Bronchial epithelial cell (primary cell): ENCODE measurements at regions not wholly inside any gene's neighbourhood (a gene's known extent, or its start where the extent isn't known, plus 50 kb on each side); places are given as distances from the start of the nearest gene placed in this dataset.
"Not testable (repeated sequence)": the region's sequence is repeated elsewhere in the genome, so short reads cannot be mapped to it uniquely, and the experiment has no call there.

Experiments
- DNase-seq: peaks from one replicate; pipeline ENCODE4 v3.0.0-alpha.2; 2010; ENCODE audit warnings: low read depth
- FAIRE-seq: peaks from 2 replicates; lab custom pipeline; 2011; peaks lifted over from hg19 to GRCh38; lab: Jason Lieb, UNC
- H3K27me3 ChIP-seq: 2 replicates; pipeline ENCODE4 v1.5.1; 2011; ENCODE audit warnings: low read length; ENCODE audit not compliant: control insufficient read depth, insufficient read depth
- H3K36me3 ChIP-seq: 2 replicates; pipeline ENCODE4 v1.5.1; 2011; ENCODE audit warnings: low read length; ENCODE audit not compliant: control insufficient read depth, insufficient read depth
- H3K4me3 ChIP-seq: 2 replicates; pipeline ENCODE4 v1.5.1; 2011; ENCODE audit warnings: mild to moderate bottlenecking, low read depth, low read length, control low read depth
- TF ChIP-seq, protein P1 (sequence below): IDR thresholded peaks from 2 replicates; pipeline ENCODE4 v1.5.1; 2011; ENCODE audit warnings: mild to moderate bottlenecking, moderate library complexity, low read length, control low read depth, inconsistent platforms; ENCODE audit not compliant: insufficient read depth, severe bottlenecking

DNA sequence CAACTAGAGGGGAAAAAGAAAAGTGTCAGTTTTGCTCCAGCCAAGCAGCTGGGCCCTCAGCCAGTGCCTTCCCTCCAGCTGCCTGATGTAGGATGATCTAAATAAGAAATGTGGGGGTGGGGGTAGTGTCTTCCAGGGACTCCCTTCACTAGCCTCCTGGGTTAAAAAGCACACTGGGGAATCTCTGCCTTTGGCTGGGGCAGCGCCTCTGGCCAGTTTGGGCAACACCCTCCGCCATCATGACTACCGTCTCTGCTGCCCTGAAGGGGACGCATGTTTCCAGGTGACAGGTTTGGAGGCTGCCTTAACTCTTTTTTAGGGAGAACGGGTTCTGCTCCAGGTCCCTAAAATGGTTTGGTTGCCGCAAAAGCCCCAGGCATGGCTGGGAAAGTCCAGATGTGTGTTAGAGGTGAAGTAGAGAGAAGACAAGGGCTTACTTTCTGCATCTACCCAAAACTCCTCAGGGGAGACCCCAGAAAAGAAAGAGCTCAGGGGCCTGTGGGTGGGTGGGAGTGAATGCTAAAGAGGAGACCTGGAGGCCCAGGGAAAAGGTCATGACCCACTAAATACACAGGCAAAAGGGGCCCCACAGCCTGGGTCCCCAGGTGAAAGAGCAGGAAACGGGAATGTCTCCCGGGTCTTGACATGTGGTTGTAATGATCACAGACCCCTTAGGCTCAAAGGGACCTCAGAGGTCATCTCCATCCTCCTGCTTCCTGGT, 132.8 kb upstream of the CCND2 start:
- DNase-seq = no peak
- FAIRE-seq = no peak
- H3K4me3 ChIP-seq = no peak overlapping the region
- TF ChIP-seq, protein P1, sequence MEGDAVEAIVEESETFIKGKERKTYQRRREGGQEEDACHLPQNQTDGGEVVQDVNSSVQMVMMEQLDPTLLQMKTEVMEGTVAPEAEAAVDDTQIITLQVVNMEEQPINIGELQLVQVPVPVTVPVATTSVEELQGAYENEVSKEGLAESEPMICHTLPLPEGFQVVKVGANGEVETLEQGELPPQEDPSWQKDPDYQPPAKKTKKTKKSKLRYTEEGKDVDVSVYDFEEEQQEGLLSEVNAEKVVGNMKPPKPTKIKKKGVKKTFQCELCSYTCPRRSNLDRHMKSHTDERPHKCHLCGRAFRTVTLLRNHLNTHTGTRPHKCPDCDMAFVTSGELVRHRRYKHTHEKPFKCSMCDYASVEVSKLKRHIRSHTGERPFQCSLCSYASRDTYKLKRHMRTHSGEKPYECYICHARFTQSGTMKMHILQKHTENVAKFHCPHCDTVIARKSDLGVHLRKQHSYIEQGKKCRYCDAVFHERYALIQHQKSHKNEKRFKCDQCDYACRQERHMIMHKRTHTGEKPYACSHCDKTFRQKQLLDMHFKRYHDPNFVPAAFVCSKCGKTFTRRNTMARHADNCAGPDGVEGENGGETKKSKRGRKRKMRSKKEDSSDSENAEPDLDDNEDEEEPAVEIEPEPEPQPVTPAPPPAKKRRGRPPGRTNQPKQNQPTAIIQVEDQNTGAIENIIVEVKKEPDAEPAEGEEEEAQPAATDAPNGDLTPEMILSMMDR = no peak
- no peaks in the 10 kb centered on the region for H3K27me3 ChIP-seq
- no peaks in the 10 kb centered on the region for H3K36me3 ChIP-seq

DNA sequence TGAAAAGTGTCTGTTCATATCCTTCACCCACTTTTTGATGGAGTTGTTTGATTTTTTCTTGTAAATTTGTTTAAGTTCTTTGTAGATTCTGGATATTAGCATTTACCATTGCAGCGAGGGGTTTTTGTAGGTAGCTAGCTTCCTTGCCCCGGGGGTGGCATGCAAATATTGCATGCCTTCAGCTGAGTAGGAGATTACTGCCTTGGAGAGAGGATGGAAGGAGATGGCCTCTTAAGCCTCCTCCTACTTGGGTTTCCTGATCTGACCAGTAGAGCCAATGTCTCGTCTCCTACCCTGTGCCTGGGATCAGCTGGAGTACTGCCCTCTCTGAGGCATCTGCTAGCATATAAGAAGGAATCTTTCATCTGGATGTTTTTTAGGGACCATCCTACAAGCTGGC, 134.4 kb upstream of the CCND2 start:
- H3K27me3 ChIP-seq = no peaks in the 10 kb centered on the region
- no peak overlapping the region for H3K4me3 ChIP-seq
- H3K36me3 ChIP-seq = no peaks in the 10 kb centered on the region
- FAIRE-seq = no peak
- TF ChIP-seq, protein P1 = no peak
- no peak for DNase-seq

DNA sequence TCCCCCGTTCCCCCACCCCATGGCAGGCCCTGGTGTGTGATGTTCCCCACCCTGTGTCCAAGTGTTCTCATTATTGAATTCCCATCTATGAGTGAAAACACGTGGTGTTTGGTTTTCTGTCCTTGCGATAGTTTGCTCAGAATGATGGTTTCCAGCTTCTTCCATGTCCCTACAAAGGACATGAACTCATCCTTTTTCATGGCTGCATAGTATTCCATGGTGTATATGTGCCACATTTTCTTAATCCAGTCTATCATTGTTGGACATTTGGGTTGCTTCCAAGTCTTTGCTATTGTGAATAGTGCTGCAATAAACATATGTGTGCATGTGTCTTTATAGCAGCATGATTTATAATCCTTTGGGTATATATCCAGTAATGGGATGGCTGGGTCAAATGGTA, 135.0 kb upstream of the CCND2 start:
- not testable (repeated sequence) for FAIRE-seq, DNase-seq, H3K4me3 ChIP-seq, H3K36me3 ChIP-seq, H3K27me3 ChIP-seq

DNA sequence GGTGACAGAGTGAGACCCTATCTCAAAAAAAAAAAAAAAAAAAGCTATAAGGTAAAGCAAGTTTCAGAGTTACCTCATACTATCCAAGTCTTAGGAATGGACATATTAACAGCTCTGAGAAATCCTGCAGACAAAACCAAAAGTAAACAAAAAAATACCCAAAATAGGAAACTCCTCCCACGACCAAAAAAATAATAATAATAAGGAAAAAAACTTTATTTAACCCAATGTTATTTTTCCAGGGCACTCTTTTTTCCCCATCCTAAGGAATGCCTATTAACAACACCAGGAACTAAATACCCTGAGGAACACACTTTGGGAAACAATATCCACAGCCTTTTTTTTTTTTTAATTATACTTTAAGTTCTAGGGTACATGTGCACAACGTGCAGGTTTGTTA, 135.5 kb upstream of the CCND2 start:
- H3K36me3 ChIP-seq = no peaks in the 10 kb centered on the region
- no peaks in the 10 kb centered on the region for H3K27me3 ChIP-seq
- DNase-seq (no peak), FAIRE-seq (no peak)
- TF ChIP-seq, protein P1 = no peak
- H3K4me3 ChIP-seq = no peak overlapping the region

DNA sequence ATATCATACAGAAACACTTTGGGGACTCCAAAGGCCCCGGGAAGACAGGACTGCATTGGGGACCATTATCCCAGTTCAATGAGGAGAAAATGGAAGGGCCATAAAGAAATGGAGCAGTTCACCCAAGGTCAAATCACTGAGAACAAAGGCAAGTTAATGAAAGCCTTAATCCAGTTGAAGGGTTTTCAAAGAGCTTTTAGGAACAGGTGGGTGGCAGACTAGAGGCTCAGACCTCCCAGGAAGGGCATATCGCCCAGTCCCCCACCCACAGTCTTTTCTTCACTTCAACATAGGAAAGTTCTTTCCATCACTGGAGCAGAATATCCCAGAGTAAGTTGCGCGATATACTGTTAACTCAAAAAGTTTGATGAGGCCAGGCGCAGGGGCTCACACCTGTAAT, 136.1 kb upstream of the CCND2 start:
- H3K36me3 ChIP-seq = no peaks in the 10 kb centered on the region
- H3K4me3 ChIP-seq = no peak overlapping the region
- DNase-seq = no peak
- no peak for FAIRE-seq
- H3K27me3 ChIP-seq = no peaks in the 10 kb centered on the region
- TF ChIP-seq, protein P1 = no peak

DNA sequence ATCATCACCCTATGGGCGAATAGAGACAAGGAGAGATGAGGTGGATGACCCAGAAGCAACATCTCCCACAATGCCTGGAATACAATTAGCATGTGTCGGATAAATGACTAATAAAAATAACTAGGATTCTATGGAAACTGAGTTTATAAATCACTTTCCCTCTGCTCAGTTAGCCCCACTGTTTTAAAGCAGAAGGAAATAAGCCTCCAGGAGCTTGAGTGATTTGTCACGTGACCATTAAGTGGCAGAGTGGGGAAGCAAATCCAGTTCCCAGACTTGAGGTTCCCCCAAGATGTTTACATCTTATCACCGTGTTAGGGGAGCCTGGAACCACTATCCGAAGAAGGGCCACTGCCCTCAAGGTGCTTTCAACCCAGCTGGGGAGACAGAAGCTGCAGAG, 136.5 kb upstream of the CCND2 start:
- Histone ChIP-seq H3K27me3 (no peaks in the 10 kb centered on the region), H3K4me3 (no peak overlapping the region), H3K36me3 (no peaks in the 10 kb centered on the region)
- DNase-seq (no peak), FAIRE-seq (no peak)
- TF ChIP-seq, protein P1 = no peak
